ENCODE measurements at regions not wholly inside any gene's neighbourhood (a gene's known extent, or its start where the extent isn't known, plus 50 kb on each side); places are given as distances from the start of the nearest gene placed in this dataset.

DNA sequence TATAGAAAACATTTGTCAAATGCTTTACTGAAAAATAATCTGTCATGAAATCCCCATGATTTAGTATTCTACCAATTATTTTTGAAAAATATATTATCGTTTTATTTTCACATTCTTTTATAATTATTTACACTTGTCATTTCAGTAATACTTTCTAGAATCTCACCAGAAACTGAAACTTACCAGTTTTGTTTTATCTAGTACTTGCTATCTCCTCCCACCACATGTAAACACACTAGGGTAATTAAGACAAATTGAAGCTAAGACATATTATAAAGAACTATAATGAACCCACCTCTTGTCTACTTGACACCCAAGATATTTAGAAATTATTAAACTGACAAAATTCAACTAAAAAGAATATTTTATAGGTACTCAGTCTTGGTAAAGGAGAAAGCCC is 51.5 kb upstream of the GRM3 start:
- no peak for DNase-seq (ENCODE audit: low spot score)
- Mint-ChIP-seq H3K36me3 (ENCODE audit: low read depth) (no peaks in the 10 kb centered on the region), H3K27ac (ENCODE audit: unreplicated experiment) (no peak overlapping the region), H3K9me3 (ENCODE audit: low read depth) (peaks cover 14% of the 10 kb centered on the region), H3K4me1 (ENCODE audit: low read depth) (no peaks in the 10 kb centered on the region), H3K4me3 (ENCODE audit: unreplicated experiment) (no peak overlapping the region), H3K27me3 (ENCODE audit: low read depth) (no peaks in the 10 kb centered on the region)
- TF ChIP-seq CTCF (IDR thresholded peaks at IDR 0.05) = no peak

GRCh38 chr7:86574006-86574405 is 69.7 kb upstream of the GRM3 start:
- no peak for TF ChIP-seq CTCF (IDR thresholded peaks at IDR 0.05)
- H3K4me1 Mint-ChIP-seq (ENCODE audit: low read depth) = no peaks in the 10 kb centered on the region
- no peak overlapping the region for H3K4me3 Mint-ChIP-seq (ENCODE audit: unreplicated experiment)
- H3K27me3 Mint-ChIP-seq (ENCODE audit: low read depth) = no peaks in the 10 kb centered on the region
- no peak overlapping the region for H3K27ac Mint-ChIP-seq (ENCODE audit: unreplicated experiment)
- DNase-seq (ENCODE audit: low spot score) = no peak
- no peaks in the 10 kb centered on the region for H3K36me3 Mint-ChIP-seq (ENCODE audit: low read depth)
- peaks cover 19% of the 10 kb centered on the region for H3K9me3 Mint-ChIP-seq (ENCODE audit: low read depth)

DNA sequence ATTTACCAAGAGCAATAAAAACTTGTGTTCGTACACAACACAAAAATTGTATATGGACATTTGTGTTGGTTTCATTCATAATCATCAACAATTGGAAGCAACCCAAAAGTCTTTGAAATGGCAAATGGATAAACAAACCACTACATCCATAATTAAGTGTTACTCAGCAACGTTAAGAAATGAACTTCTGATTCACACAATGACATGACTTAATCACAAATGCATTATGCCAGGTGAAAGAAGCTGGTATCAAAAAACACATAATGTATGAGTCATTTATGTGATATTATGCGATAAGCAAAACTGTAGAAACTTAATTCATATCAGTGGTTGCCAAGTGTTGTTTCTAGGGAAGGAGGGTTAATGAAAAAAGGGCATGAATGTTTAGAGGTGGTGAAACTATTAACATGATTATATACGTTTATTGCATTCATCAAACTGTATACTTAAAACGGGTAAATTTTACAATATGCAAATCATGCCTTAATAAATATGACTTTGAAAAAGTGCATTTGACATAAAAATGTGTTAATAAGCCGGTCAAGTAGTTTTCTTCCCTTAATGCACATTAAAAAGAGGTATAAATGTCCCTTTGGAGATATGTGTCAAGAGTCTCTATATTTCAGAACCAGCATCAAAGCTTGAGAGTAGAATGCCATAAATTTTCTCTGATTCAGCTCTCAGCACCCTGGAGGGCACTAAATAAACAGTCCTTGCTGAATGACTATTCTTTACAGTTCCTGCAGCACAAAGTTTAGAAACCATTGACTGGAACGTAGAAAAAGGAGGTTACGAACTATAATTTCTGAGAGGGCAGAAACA is 84.8 kb upstream of the GRM3 start:
- Mint-ChIP-seq H3K9me3 (ENCODE audit: low read depth) (no peaks in the 10 kb centered on the region), H3K27ac (ENCODE audit: unreplicated experiment) (no peak overlapping the region), H3K27me3 (ENCODE audit: low read depth) (peaks cover 7% of the 10 kb centered on the region), H3K36me3 (ENCODE audit: low read depth) (no peaks in the 10 kb centered on the region), H3K4me3 (ENCODE audit: unreplicated experiment) (no peak overlapping the region), H3K4me1 (ENCODE audit: low read depth) (no peaks in the 10 kb centered on the region)
- no peak for TF ChIP-seq CTCF (IDR thresholded peaks at IDR 0.05)
- DNase-seq (ENCODE audit: low spot score) = no peak

DNA sequence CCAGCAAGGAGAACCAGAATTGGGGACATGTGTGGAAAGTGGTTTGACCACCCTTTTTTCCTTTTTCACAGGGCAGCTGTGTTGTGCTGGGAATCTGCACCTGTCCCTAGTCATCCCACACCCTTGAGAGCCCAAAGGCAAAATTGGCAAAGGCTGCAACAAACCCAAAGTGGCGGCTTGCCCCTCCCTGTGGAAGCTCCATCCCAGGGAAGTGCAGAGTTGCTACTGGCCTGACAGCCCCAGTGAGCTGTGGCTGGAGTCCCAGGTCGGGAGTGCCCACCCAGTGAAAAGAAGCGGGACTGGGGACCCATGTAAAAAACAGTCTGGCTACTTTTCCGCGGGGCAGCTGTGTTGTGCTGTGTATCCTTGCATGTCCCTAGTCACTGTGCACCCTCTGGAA is 109.1 kb upstream of the GRM3 start:
- Mint-ChIP-seq H3K36me3 (ENCODE audit: low read depth) (no peaks in the 10 kb centered on the region), H3K4me1 (ENCODE audit: low read depth) (no peaks in the 10 kb centered on the region), H3K9me3 (ENCODE audit: low read depth) (peaks cover 14% of the 10 kb centered on the region), H3K27ac (ENCODE audit: unreplicated experiment) (no peak overlapping the region), H3K4me3 (ENCODE audit: unreplicated experiment) (no peak overlapping the region), H3K27me3 (ENCODE audit: low read depth) (peaks cover 3% of the 10 kb centered on the region)
- DNase-seq (ENCODE audit: low spot score) = no peak
- no peak for TF ChIP-seq CTCF (IDR thresholded peaks at IDR 0.05)

DNA sequence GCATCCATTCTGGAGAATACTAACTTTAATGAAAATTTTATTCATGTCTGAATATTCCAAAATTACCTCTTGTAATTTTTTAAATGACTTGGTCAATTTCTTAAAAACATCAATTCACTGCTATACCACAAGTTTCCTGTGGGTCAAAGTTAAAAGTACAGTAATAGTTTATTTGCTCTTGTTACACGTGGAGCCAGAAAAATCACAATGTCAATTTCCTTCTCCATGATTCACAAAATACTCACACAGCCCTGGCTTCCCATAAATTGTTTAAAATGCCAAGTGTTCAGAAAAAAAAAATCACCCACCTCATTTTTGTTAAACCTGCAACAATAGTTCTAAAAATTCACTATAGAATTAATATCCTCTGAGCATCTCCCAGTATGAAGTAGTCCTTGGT is 139.5 kb upstream of the GRM3 start:
- no peak overlapping the region for H3K27ac Mint-ChIP-seq (ENCODE audit: unreplicated experiment)
- DNase-seq (ENCODE audit: low spot score) = no peak
- H3K9me3 Mint-ChIP-seq (ENCODE audit: low read depth) = no peaks in the 10 kb centered on the region
- no peak overlapping the region for H3K4me3 Mint-ChIP-seq (ENCODE audit: unreplicated experiment)
- H3K27me3 Mint-ChIP-seq (ENCODE audit: low read depth) = peaks cover 6% of the 10 kb centered on the region
- H3K4me1 Mint-ChIP-seq (ENCODE audit: low read depth) = no peaks in the 10 kb centered on the region
- H3K36me3 Mint-ChIP-seq (ENCODE audit: low read depth) = no peaks in the 10 kb centered on the region
- no peak for TF ChIP-seq CTCF (IDR thresholded peaks at IDR 0.05)
